Cardiac muscle cell (in vitro differentiated cells and primary cell): ENCODE measurements at regions not wholly inside any gene's neighbourhood (a gene's known extent, or its start where the extent isn't known, plus 50 kb on each side); places are given as distances from the start of the nearest gene placed in this dataset.

ENCODE experiments used
- DNase-seq, 2 donors: peaks; one replicate each; pipeline versions ENCODE4 v3.0.0 to v3.0.0-alpha.2; 2010 to 2017; ENCODE audit warnings: low read depth in 1 of 2, low spot score in 1 of 2
- H3K27ac ChIP-seq: fragments of 200-600 bp; sonication (generic); 2 replicates; pipeline ENCODE4 v1.5.1; 2016
- H3K27me3 ChIP-seq: fragments of 200-600 bp; sonication (generic); 2 replicates; pipeline ENCODE4 v1.6.0; 2016; ENCODE audit warnings: control low read depth
- H3K36me3 ChIP-seq: fragments of 200-600 bp; sonication (generic); 2 replicates; pipeline ENCODE4 v1.5.1; 2016; ENCODE audit warnings: control low read depth
- H3K4me1 ChIP-seq: fragments of 200-600 bp; sonication (generic); 2 replicates; pipeline ENCODE4 v1.8.1; 2017; ENCODE audit warnings: low read depth, mild to moderate bottlenecking, mixed run types
- H3K4me3 ChIP-seq: fragments of 200-600 bp; sonication (generic); 2 replicates; pipeline ENCODE4 v1.5.1; 2016; ENCODE audit warnings: mild to moderate bottlenecking
- H3K9me3 ChIP-seq: fragments of 200-600 bp; sonication (generic); 2 replicates; pipeline ENCODE4 v1.5.1; 2017; ENCODE audit warnings: low read depth, mild to moderate bottlenecking, control low read depth
- TF ChIP-seq, protein P1 (sequence below): IDR thresholded peaks from 2 replicates; pipeline ENCODE4 v1.5.1; 2012; ENCODE audit warnings: low read depth, mild to moderate bottlenecking, low read length

DNA sequence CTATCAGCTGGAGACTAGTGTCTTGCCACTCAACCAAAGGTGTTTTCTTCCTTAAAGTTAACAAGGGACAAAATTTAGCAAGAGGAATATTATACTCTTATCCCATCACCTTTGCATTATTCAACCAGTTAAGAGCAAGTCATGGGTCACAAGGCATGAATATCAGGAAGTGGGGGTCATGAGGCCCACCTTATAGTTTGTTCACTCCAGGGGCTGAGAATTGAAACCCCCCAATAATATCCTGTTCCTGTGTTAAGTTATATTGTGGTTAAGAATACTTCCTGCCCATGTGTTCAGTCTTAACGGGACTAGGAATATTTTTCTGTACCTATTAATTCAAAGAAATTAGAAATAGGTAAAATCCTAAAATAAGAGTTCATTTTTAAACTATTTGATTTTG lies 239.7 kb downstream of the S1PR1 start:
- Histone ChIP-seq H3K36me3 (no peaks in the 10 kb centered on the region), H3K27me3 (no peaks in the 10 kb centered on the region), H3K9me3 (no peaks in the 10 kb centered on the region), H3K27ac (no peak overlapping the region), H3K4me1 (peaks cover 3% of the 10 kb centered on the region), H3K4me3 (no peak overlapping the region)
- DNase-seq: no peak
- TF ChIP-seq, protein P1, sequence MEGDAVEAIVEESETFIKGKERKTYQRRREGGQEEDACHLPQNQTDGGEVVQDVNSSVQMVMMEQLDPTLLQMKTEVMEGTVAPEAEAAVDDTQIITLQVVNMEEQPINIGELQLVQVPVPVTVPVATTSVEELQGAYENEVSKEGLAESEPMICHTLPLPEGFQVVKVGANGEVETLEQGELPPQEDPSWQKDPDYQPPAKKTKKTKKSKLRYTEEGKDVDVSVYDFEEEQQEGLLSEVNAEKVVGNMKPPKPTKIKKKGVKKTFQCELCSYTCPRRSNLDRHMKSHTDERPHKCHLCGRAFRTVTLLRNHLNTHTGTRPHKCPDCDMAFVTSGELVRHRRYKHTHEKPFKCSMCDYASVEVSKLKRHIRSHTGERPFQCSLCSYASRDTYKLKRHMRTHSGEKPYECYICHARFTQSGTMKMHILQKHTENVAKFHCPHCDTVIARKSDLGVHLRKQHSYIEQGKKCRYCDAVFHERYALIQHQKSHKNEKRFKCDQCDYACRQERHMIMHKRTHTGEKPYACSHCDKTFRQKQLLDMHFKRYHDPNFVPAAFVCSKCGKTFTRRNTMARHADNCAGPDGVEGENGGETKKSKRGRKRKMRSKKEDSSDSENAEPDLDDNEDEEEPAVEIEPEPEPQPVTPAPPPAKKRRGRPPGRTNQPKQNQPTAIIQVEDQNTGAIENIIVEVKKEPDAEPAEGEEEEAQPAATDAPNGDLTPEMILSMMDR: no peak

DNA sequence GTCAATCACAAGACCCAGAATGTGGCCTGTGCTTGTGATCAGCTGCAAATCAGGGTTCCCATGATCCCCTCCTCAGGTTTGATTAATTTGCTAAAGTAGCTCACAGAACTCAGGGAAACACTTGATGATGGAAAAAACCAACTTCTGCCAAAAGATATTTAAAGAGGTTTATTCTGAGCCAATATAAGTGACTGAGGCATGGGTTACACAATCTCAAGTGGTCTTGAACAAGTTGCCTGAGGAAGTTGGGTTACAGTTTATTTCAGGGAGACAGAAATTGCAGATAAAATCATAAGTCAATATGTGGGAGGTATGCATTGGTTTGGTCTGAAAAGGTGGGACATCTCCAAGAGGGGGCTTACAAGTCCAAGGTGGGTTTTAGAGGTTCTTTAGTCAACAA lies 243.1 kb downstream of the S1PR1 start:
- Histone ChIP-seq H3K4me3 (no peak overlapping the region), H3K27me3 (no peaks in the 10 kb centered on the region), H3K4me1 (peaks cover 15% of the 10 kb centered on the region), H3K9me3 (no peaks in the 10 kb centered on the region), H3K27ac (no peak overlapping the region), H3K36me3 (no peaks in the 10 kb centered on the region)
- TF ChIP-seq, protein P1: no peak
- no peak for DNase-seq

DNA sequence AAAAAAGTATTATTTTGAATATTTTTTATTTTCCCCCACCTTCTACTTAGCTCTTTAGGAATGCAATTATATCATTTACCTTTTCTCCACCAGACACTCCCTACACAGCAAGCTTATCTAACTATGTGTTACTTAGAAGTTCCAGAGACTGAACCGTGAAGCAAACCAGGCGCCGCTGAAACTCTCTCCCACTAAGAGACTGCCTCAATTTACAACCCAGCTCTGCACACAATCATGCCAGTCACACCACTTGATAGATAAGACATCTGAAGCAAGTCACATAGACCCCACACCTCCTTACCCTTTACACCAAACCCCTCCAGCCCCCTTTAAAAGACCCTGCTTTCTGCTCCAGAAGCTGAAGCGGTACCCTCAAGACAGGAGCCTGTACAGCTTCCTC lies 245.5 kb downstream of the S1PR1 start:
- TF ChIP-seq, protein P1: no peak
- Histone ChIP-seq H3K27ac (peak overlapping the region; percentile 62), H3K36me3 (no peaks in the 10 kb centered on the region), H3K4me1 (peaks cover 25% of the 10 kb centered on the region), H3K27me3 (no peaks in the 10 kb centered on the region), H3K4me3 (no peak overlapping the region), H3K9me3 (no peaks in the 10 kb centered on the region)
- peak in 1 of 2 donors; percentile 52 for DNase-seq

DNA sequence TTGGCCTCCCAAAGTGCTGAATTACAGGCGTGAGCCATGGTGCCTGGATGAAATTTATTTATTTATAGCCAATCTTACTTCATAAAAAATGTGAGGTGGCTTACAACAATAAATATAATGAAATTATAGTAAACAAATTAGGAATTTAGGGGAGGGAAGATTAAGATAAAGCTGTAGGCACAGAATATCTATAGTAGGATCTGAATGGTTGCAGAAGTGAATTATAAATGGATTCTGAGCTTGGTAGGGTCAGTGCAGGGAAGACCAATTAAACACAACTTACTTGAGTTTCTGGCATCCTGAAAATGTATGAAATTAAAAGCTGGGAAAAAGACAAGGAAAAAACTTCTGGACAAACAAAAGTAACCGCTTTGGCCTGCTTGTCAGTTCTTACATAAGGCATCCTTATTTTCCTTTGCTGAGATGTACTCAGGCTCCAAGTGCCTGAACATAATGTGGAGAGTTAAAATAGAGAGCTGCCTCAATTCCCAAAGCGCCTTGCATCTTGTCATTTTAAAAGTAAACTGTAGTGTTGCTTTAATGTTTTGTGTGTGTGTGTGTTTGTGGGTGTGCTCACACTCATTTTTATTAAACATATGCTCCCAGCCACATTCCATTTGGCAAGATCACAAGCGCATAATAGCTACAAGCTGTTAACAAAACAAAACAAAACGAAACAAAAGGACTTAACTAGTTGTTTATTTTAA lies 247.3 kb downstream of the S1PR1 start:
- H3K4me1 ChIP-seq: peaks cover 25% of the 10 kb centered on the region
- no peaks in the 10 kb centered on the region for H3K27me3 ChIP-seq
- no peak overlapping the region for H3K4me3 ChIP-seq
- H3K27ac ChIP-seq: no peak overlapping the region
- no peaks in the 10 kb centered on the region for H3K36me3 ChIP-seq
- no peak for DNase-seq
- TF ChIP-seq, protein P1: no peak
- H3K9me3 ChIP-seq: no peaks in the 10 kb centered on the region

DNA sequence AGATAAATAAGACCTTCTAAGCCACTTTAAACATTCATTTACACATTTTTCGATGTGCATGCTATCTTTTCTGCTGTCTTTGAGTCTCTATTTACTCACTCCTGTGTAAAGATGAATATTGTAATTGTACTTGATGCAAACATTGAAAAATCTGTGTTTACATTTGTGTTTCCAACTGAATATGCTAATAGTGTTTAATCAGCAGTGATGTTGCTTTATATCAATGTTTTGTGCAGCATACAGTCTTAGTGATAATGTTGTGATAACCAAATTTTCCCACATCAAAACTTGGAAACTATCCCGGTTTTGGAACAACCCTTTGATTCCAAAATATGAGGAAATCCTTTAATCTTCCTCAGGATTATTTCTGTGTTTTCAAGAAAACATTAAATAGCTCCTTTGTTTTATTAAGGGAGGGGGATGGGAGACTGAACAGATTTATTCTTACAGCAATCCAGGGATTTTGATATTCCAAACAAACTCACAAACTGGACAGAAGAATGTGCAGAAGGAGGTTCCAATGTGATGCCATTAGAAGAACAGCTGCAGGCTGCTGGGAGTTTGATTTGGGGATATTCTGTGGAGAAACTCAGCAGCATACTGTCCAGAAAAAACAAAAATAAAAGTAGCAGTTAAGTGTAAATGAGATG lies 248.0 kb downstream of the S1PR1 start:
- peak in 1 of 2 donors; percentile 6 for DNase-seq
- TF ChIP-seq, protein P1: no peak
- no peak overlapping the region for H3K27ac ChIP-seq

More for the DNA sequence above, 248.0 kb downstream of the S1PR1 start:
- no peaks in the 10 kb centered on the region for H3K9me3 ChIP-seq
- peaks cover 25% of the 10 kb centered on the region for H3K4me1 ChIP-seq
- H3K36me3 ChIP-seq: no peaks in the 10 kb centered on the region
- H3K4me3 ChIP-seq: no peak overlapping the region
- H3K27me3 ChIP-seq: no peaks in the 10 kb centered on the region
